HG03196 (cell line): ENCODE measurements at regions not wholly inside any gene's neighbourhood (a gene's known extent, or its start where the extent isn't known, plus 50 kb on each side); places are given as distances from the start of the nearest gene placed in this dataset.

ENCODE experiments used
- ATAC-seq: cut with Tn5 transposase; IDR thresholded peaks from one replicate; pipeline ENCODE4 v1.9.1; 2021; ENCODE audit not compliant: unreplicated experiment

DNA sequence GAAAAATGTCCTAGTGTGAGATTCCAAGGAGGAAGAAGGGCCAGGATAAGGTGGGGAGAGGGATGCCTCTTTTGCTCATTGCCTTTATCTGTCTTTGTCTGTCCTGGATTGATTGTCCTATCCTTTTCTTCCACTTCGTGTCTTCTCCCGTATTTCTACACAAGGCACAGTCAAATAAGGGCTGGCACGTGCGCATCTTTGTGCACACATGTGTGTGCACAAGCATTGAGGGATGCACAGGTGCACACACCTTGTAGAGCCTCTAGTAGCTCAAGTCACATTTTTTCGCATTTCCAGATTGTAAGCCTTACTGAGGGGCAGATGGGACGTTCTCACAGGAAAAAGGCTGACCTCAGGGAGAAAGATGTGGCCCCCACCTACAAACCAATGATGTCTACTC, 170.2 kb upstream of the TNP1 start:
- no peak for ATAC-seq

DNA sequence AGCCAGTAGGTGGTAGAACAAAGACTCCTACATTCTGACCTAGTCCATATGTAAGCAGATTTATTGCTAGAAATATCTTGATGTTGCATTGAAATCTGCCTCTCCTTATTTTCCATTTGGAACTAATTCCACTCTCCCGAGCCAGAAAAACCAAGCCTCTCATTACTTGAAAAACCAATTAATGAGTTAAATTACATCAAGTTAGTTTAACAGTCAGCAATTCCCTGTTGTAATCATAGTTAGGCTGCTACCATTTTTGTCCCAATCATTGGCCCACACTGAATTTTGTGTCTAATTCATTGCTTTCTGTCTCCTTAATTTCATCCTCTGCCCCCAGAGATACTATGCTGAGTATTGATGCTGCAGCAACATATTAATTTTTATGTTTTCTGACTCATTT, 168.3 kb upstream of the TNP1 start:
- no peak for ATAC-seq

DNA sequence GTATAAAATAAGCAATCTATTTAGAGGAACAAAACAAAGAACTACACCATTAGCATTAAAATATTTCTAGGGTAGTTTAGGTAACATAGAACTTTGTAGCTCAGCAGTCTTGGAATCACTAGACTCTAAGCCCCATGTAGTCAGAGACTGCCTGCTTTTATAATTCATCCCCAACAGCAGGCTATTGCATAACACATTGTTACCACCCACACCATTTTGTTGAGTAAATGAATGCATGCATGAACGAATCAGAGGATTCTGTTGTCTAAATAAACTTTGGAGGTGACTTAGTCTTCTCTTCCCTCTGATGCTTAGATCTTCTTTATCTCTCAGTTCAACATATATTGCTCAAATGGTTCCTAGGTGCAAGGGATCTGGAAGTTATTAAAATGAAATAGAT, 167.6 kb upstream of the TNP1 start:
- ATAC-seq: no peak

DNA sequence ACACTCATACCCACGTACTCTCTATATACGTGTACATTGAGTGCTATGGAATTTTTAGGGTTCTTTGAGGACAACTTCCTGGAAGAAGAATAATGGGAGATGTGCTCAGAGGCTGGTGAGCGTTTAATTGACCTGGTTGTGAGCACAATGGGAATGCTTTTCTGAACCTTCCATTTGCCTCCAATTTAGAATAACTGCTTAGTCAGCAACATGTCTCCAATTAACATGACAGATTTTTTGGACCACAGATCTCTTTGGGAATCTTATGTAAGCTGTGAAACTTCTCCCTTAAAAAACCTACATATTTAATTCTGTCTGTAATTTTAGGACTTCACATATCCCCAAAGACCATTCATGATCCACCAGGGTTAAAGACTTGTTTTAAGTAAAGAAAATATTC, 166.7 kb upstream of the TNP1 start:
- ATAC-seq: no peak

DNA sequence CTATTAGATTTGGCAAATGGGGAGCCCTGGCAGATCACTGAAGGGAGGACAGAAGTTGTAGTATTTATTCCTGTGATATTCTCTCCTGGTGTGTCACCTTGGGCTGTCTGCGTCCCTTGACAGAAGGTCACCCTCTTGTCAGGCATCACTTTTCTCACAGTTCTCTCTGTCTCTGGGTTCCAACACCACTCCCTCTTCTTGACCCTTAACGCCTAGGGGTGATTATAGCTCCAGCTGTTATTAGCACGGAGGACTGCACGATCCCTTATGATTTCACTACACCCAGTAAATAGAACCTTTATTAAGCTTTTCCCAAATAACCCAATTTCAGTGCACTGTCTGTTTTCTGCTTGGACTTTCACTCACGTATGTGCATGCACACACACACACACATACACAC, 166.3 kb upstream of the TNP1 start:
- no peak for ATAC-seq

GRCh38 chr2:217023611-217024010, 163.7 kb upstream of the TNP1 start:
- ATAC-seq: no peak

GRCh38 chr2:217017456-217018252, 157.8 kb upstream of the TNP1 start:
- ATAC-seq: no peak

DNA sequence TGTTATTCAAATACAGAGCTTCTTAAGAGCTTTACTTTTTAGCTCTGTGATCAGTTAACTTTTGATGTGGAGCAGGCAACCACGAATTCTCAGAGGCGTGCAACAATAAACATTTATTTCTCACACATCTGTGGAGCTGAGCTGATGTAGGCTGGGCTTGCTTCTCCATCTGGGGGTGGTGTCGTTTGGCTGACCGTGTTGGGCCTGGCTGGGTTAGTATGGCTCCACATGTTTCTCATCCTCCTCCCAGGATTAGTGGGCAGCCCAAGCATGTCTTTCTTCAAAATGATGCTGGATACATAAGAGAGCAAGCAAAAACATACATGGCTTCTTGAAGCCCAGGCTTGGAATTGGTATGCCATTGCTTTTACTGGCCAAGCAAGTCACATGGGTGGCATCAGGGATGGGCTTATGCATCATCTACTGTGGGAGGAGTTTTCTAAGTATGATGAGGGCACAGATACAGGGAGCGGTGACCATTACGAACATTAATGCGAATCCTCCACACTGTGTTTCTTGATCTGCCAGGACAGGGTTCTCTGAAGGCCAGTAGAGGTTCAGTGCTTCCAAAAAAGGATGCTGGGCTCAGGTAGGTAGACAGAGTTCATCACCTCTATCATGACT, 157.0 kb upstream of the TNP1 start:
- ATAC-seq: no peak

DNA sequence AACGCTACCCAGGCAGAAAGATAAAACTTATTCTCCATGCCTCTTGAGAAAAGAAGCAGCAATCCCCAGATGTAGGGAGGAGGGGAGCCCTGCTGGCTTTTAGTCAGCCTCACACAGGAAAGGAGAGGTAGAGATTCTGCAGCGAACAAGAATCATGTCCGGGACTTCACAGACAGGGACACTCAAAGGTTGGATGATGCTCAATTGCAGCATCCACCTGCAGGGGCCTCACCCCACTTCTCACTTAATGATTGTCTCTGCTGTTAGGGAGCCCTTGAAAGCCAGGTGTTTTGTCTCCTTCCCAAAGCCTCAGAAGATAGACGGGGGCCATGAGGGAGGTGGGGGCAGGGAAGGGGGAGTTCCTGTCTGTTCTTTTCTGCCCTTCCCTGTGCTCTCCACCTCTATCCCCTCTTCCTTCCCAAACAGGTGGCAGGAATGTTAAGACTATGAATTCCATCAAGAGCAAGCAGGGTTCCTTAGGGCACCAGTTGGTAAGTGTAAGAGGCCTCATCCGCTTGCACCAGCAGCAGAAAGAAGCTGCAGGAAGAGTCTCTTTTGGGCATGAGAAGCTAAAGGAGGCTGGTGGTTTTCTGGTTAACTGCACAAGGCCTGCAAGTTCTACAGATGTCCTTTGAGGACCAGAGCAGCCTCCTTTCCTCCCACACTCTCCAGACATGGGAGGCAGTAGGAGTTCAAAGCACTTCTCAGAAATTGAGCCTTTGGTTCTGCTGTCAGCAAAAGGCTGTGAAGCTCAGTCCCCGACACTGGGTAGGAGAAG, 154.7 kb upstream of the TNP1 start:
- ATAC-seq: no peak

DNA sequence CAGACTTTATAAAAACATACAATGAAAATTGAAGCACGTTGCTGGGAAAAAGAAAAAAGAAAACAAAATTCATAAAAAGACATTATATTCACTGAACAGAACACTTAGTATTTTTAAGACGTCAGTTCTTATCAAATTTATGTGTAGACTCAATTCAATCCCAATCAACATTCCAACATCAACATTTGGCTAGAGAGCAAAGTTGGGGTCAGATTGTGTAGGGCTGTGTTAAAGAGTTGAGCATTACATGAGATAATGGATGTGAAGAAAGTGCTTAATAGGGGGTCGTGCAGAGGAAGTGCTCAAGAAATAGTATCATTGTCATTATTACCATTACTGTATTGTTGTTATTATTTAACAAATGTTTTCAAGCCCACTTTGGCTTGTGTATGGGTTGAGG, 154.1 kb upstream of the TNP1 start:
- ATAC-seq: no peak

DNA sequence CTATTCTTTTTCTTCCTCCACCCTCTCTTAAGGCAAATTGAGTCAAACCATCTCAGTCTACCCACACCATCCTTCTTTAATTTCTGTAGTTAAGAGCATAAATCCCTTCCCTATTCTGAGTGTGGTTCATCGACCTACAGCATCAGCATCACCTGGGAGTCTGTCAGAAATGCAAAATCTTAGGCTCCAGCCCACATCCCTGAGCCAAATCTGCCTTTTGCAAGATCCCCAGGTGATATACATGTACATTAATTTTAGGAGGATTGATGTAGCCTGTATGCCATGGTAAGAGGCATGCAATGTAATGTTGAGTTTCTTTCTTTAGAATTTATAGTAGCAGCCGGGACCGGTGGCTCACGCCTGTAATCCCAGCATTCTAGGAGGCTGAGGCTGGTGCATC, 151.7 kb upstream of the TNP1 start:
- no peak for ATAC-seq

GRCh38 chr2:217010173-217010572, 150.3 kb upstream of the TNP1 start:
- no peak for ATAC-seq

GRCh38 chr2:217008794-217009193, 148.9 kb upstream of the TNP1 start:
- no peak for ATAC-seq

- ATAC-seq: no peak
These were observed 146.4 kb upstream of the TNP1 start for GRCh38 chr2:217006217-217006616.

GRCh38 chr2:217004656-217005055, 144.8 kb upstream of the TNP1 start:
- ATAC-seq: no peak

DNA sequence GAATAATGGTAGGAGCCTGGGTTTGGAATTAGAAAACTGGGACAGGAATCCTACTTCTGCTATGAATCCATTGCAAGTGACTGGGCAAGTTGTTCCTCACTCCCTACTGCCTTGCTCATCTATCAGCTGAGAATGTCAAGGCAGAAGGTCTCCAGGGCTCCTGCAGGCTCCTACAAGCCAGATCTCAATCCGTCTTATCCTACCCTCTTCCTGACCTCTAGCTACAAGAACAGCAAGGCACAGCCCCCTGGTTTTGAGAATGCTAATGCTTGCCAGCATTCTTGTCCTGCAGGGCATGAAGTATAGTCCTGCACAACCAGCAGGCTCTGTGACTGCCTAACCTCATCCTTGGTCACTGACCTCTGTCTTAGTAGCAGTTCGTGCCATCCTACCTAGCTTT, 141.9 kb upstream of the TNP1 start:
- ATAC-seq: no peak

DNA sequence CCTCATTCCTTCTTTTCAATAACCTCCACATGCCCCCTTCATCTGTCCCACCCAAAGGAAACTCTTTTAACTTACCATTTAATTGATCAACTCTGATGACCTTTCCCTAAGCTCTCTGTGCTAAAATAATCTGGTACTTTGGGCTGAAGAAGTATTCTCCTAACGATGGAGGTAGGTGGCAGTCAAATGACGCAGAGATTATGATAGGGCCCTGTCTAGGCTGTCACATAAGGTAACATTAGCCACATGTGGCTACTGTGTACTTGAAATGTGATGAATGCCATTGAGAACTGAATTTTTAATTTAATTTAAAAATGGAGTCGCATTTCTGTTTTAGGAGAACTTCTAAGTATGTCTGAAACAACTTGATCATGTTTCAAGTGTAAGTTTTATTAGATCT, 140.5 kb upstream of the TNP1 start:
- no peak for ATAC-seq

GRCh38 chr2:216996279-216996845, 136.5 kb upstream of the TNP1 start:
- ATAC-seq: no peak

DNA sequence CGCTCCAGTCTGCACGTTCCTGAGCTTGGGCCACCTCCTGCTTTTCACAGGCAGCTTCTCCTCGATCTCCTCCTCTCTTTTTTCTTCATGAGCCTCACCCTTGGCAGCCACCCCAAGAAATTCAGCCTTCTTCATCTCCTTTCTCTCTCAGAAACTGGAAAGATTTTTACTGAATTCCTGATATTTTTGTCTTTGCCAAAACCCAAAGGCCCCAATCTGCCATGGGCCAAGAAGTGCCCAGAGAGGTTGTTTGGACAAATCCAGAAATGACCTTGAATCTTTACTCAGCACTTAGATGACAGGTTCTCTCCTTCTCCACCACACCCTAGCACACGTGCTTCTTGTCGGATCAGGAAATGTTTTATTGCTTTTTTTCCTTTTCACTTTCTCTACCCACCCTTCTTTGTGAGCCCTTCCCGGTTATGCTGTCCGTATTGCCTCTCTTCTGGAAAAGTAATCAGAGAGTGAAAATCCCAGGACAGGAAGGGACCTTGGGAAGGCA, 134.5 kb upstream of the TNP1 start:
- no peak for ATAC-seq

- ATAC-seq: no peak
These were observed 132.3 kb upstream of the TNP1 start for GRCh38 chr2:216992056-216992675.

DNA sequence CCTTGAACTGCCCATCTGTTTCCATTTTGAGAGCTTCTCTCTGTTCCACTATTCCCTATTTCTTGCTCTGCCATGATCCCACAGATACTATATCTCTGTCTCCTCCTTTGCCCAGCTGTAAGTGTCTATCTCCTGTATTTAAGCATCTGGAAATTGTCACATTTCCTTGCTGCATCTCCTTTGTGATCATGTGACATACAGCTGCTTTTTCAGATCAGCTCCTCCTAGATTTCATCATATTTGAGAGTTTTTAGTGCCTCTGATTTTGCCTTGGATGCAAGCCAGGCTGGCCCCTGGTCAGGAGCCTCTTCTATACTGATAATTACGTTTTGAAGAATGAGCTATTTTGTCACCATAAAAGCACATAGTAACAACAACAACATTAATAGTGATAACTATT, 131.7 kb upstream of the TNP1 start:
- no peak for ATAC-seq
